Fibroblast of lung (primary cell): ENCODE measurements at regions not wholly inside any gene's neighbourhood (a gene's known extent, or its start where the extent isn't known, plus 50 kb on each side); places are given as distances from the start of the nearest gene placed in this dataset.

Experiments
- DNase-seq, 2 donors: peaks; one replicate each; pipeline versions ENCODE4 v3.0.0 to v3.0.0-alpha.2; 2010; ENCODE audit warnings: low read depth in 2 of 2
- H2AFZ ChIP-seq: 2 replicates; pipeline ENCODE4 v1.5.1; 2012; ENCODE audit warnings: low read length, control low read depth, inconsistent platforms
- H3K27ac ChIP-seq: 2 replicates; pipeline ENCODE4 v1.5.1; 2011; ENCODE audit warnings: low read length, control low read depth; ENCODE audit not compliant: insufficient read depth
- H3K27me3 ChIP-seq: 2 replicates; pipeline ENCODE4 v1.5.1; 2011; ENCODE audit warnings: mild to moderate bottlenecking, low read length; ENCODE audit not compliant: control insufficient read depth, insufficient read depth
- H3K36me3 ChIP-seq: 2 replicates; pipeline ENCODE4 v1.5.1; 2011; ENCODE audit warnings: low read length; ENCODE audit not compliant: control insufficient read depth, insufficient read depth
- H3K4me1 ChIP-seq: 2 replicates; pipeline ENCODE4 v1.5.1; 2011; ENCODE audit warnings: low read length; ENCODE audit not compliant: control insufficient read depth, insufficient read depth; ENCODE audit errors: extremely low read depth
- H3K4me2 ChIP-seq: 2 replicates; pipeline ENCODE4 v1.5.1; 2011; ENCODE audit warnings: low read length, control low read depth; ENCODE audit not compliant: insufficient read depth; ENCODE audit errors: extremely low read depth
- H3K4me3 ChIP-seq, 4 experiments: fragments of 200-600 bp in 1 of 4; sonication (generic) in 1 of 4; replicated peaks in 1 of 4; 2 replicates each; pipeline ENCODE4 v1.5.1; 2011 to 2016; ENCODE audit warnings: low read length in 4 of 4, low read depth in 3 of 4, mild to moderate bottlenecking in 3 of 4, control low read depth in 2 of 4, inconsistent platforms in 1 of 4, mixed read lengths in 1 of 4; ENCODE audit not compliant: insufficient read depth in 1 of 4; ENCODE audit errors: control extremely low read depth in 1 of 4
- H3K79me2 ChIP-seq: 2 replicates; pipeline ENCODE4 v1.5.1; 2012; ENCODE audit warnings: mild to moderate bottlenecking, low read length, inconsistent platforms; ENCODE audit not compliant: control insufficient read depth, insufficient read depth
- H3K9ac ChIP-seq: 2 replicates; pipeline ENCODE4 v1.5.1; 2011; ENCODE audit warnings: mild to moderate bottlenecking, low read length, control low read depth; ENCODE audit not compliant: insufficient read depth
- H3K9me3 ChIP-seq: 2 replicates; pipeline ENCODE4 v1.5.1; 2012; ENCODE audit warnings: low read depth, low read length; ENCODE audit not compliant: control insufficient read depth, insufficient read depth
- H4K20me1 ChIP-seq: 2 replicates; pipeline ENCODE4 v1.5.1; 2011; ENCODE audit warnings: low read length; ENCODE audit not compliant: control insufficient read depth, insufficient read depth; ENCODE audit errors: extremely low read depth
- CTCF ChIP-seq, 2 donors: IDR thresholded peaks in 1 of 2; conservative IDR thresholded peaks in 1 of 2; 1 replicate in 1 of 2; 2 replicates in 1 of 2; pipeline ENCODE4 v1.5.1; 2011 to 2012; ENCODE audit warnings: low read length in 2 of 2, control low read depth in 1 of 2, inconsistent platforms in 1 of 2, low read depth in 1 of 2, mild to moderate bottlenecking in 1 of 2
- EZH2 ChIP-seq: IDR thresholded peaks from 2 replicates; pipeline ENCODE4 v1.5.1; 2012; ENCODE audit warnings: low read length, control low read depth, mild to moderate bottlenecking; ENCODE audit errors: missing control alignments

GRCh38 chr7:124413029-124413428 is 352.6 kb downstream of the GPR37 start:
- Histone ChIP-seq H3K36me3 (no peaks in the 10 kb centered on the region), H3K79me2 (no peaks in the 10 kb centered on the region), H2AFZ (no peak overlapping the region), H3K9ac (no peak overlapping the region), H3K9me3 (no peaks in the 10 kb centered on the region), H3K27me3 (no peaks in the 10 kb centered on the region), H3K4me2 (no peak overlapping the region), H4K20me1 (no peaks in the 10 kb centered on the region), H3K27ac (no peak overlapping the region), H3K4me3 (no peak overlapping the region), H3K4me1 (peaks cover 3% of the 10 kb centered on the region)
- TF ChIP-seq EZH2: no peak
- no peak for TF ChIP-seq CTCF (conservative IDR thresholded peaks at IDR 0.05 in 1 of 2, IDR thresholded peaks at IDR 0.05 in 1 of 2; ENCODE audit: low read depth in 1 of 2, low read length in 2 of 2)
- no peak for DNase-seq

- no peaks in the 10 kb centered on the region for H3K36me3 ChIP-seq
- H3K4me1 ChIP-seq: peaks cover 3% of the 10 kb centered on the region
- H4K20me1 ChIP-seq: no peaks in the 10 kb centered on the region
- no peaks in the 10 kb centered on the region for H3K27me3 ChIP-seq
- no peaks in the 10 kb centered on the region for H3K9me3 ChIP-seq
- H3K4me3 ChIP-seq: peak overlapping the region in 2 of 4 experiments; percentile 9 to 20
- no peak overlapping the region for H3K9ac ChIP-seq
- H3K4me2 ChIP-seq: peak overlapping the region; percentile 20
- no peak for DNase-seq
- no peak overlapping the region for H3K27ac ChIP-seq
- H3K79me2 ChIP-seq: no peaks in the 10 kb centered on the region
- peak overlapping the region; percentile 40 for H2AFZ ChIP-seq
- TF ChIP-seq CTCF (conservative IDR thresholded peaks at IDR 0.05 in 1 of 2, IDR thresholded peaks at IDR 0.05 in 1 of 2; ENCODE audit: low read depth in 1 of 2, low read length in 2 of 2): no peak
- no peak for TF ChIP-seq EZH2
These were observed 353.1 kb downstream of the GPR37 start for GRCh38 chr7:124412531-124412930.

- Histone ChIP-seq H3K27ac (no peak overlapping the region), H3K9ac (no peak overlapping the region), H3K27me3 (no peaks in the 10 kb centered on the region), H3K4me2 (peak overlapping the region; percentile 62), H3K36me3 (no peaks in the 10 kb centered on the region), H3K4me3 (peak overlapping the region in 1 of 4 experiments; percentile 20), H3K4me1 (peaks cover 3% of the 10 kb centered on the region), H3K79me2 (no peaks in the 10 kb centered on the region), H4K20me1 (no peaks in the 10 kb centered on the region), H2AFZ (peak overlapping the region; percentile 78), H3K9me3 (no peaks in the 10 kb centered on the region)
- no peak for TF ChIP-seq EZH2
- no peak for TF ChIP-seq CTCF (conservative IDR thresholded peaks at IDR 0.05 in 1 of 2, IDR thresholded peaks at IDR 0.05 in 1 of 2; ENCODE audit: low read depth in 1 of 2, low read length in 2 of 2)
- no peak for DNase-seq
These were observed 353.8 kb downstream of the GPR37 start for GRCh38 chr7:124411796-124412195.
